Transverse colon (tissue), 4 donors: ENCODE measurements at regions not wholly inside any gene's neighbourhood (a gene's known extent, or its start where the extent isn't known, plus 50 kb on each side); places are given as distances from the start of the nearest gene placed in this dataset.

ENCODE experiments used
- DNase-seq: peaks from one replicate; pipeline ENCODE4 v3.0.0-alpha.2; 2019
- H3K27ac ChIP-seq, 4 donors: fragments of 200-600 bp; sonication (generic); 2 replicates each; pipeline ENCODE4 v1.5.1; 2016 to 2018; ENCODE audit warnings: inconsistent platforms in 4 of 4
- H3K27me3 ChIP-seq: fragments of 200-600 bp; sonication (generic); 2 replicates; pipeline ENCODE4 v1.5.1; 2017; ENCODE audit warnings: inconsistent platforms
- H3K36me3 ChIP-seq, 4 donors: fragments of 200-600 bp; sonication (generic); 2 replicates each; pipeline ENCODE4 v1.5.1; 2017 to 2019; ENCODE audit warnings: inconsistent platforms in 4 of 4
- H3K4me1 ChIP-seq, 4 donors: fragments of 200-600 bp; sonication (generic); 2 replicates each; pipeline ENCODE4 v1.5.1; 2017 to 2020; ENCODE audit warnings: inconsistent platforms in 4 of 4
- H3K4me3 ChIP-seq, 4 donors: fragments of 200-600 bp; sonication (generic); 1 replicate in 1 of 4; 2 replicates in 3 of 4; pipeline versions ENCODE4 v1.5.1 to v1.6.1; 2017 to 2019; ENCODE audit warnings: inconsistent platforms in 4 of 4
- H3K9me3 ChIP-seq, 2 donors: fragments of 200-600 bp; sonication (generic); 2 replicates each; pipeline ENCODE4 v1.5.1; 2017 to 2019; ENCODE audit warnings: inconsistent platforms in 2 of 2
- EP300 ChIP-seq: sonication (generic); formaldehyde crosslinking; IDR thresholded peaks from one replicate; pipeline ENCODE4 v1.6.1; 2017; ENCODE audit warnings: antibody characterized with exemption, low read depth
- POLR2A ChIP-seq: fragments of 450-650 bp; IDR thresholded peaks from one replicate; pipeline ENCODE4 v1.6.1; 2016; ENCODE audit warnings: antibody characterized with exemption, mild to moderate bottlenecking, moderate library complexity
- POLR2AphosphoS5 ChIP-seq, 3 donors: sonication (generic); formaldehyde crosslinking; IDR thresholded peaks; one replicate each; pipeline ENCODE4 v1.6.1; 2016; ENCODE audit warnings: antibody characterized with exemption in 3 of 3
- WGBS, 2 donors: methylation state at CpG; one replicate each; pipeline ENCODE4 v1.1.5; 2018; ENCODE audit warnings: low coverage in 1 of 2; 5-methylcytosine and 5-hydroxymethylcytosine counted together
- in situ Hi-C, 4 donors: fragments of 200-750 bp; cut with MboI; loops; one replicate each; pipeline versions ENCODE4 v1.15.0 to v1.15.1; 2017; ENCODE audit warnings: low sequenced_read_pairs in 3 of 4, low pct_ligation_motif_present in 1 of 4, low pct_unique_long_range_greater_than_20kb in 1 of 4
- intact Hi-C: fragments of 100-400 bp; cut with DNase I; formaldehyde crosslinking; loops from one replicate; pipeline ENCODE4 v1.15.1; 2023; ENCODE audit warnings: low total_unique reads
- TF ChIP-seq, protein P1 (sequence below), 5 experiments: fragments of 200-600 bp in 3 of 5; fragments of 450-650 bp in 2 of 5; sonication (generic) in 3 of 5; IDR thresholded peaks; 1 replicate in 2 of 5; 2 replicates in 3 of 5; pipeline ENCODE4 v1.5.1; 2016 to 2017; ENCODE audit warnings: antibody characterized with exemption in 5 of 5, inconsistent platforms in 3 of 5, mild to moderate bottlenecking in 2 of 5, moderate library complexity in 1 of 5

DNA sequence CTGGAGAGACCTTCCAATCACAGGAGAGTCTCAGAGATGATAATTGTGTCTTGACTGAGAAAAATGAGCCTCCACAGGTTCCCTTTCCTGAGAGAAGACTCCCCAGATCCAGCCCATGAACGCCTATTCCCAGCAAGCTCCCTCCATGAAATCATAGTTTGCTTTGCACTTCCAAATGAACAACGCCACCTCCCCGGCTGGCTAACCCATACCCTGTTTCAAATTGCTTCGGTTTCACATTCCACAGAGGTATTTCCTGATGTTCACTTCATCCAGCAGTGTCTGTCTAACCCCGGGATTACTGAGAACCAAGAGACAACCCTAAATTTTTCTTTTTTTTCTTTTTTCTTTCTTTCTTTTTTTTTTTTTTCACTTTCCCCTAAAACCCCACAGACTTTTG, 124.1 kb upstream of the RFLNA start:
- no peak overlapping the region for H3K27ac ChIP-seq
- no peaks in the 10 kb centered on the region for H3K36me3 ChIP-seq
- H3K9me3 ChIP-seq = no peaks in the 10 kb centered on the region
- H3K4me1 ChIP-seq = no peaks in the 10 kb centered on the region
- H3K4me3 ChIP-seq = no peak overlapping the region
- WGBS, 2 donors = 69 to 78% methylated on average over 2 to 5 of the region's 5 CpGs
- no peak for DNase-seq
- intact Hi-C loops (no loop called here), in situ Hi-C loops (no loop called here)
- H3K27me3 ChIP-seq = no peaks in the 10 kb centered on the region
- TF ChIP-seq, protein P1, sequence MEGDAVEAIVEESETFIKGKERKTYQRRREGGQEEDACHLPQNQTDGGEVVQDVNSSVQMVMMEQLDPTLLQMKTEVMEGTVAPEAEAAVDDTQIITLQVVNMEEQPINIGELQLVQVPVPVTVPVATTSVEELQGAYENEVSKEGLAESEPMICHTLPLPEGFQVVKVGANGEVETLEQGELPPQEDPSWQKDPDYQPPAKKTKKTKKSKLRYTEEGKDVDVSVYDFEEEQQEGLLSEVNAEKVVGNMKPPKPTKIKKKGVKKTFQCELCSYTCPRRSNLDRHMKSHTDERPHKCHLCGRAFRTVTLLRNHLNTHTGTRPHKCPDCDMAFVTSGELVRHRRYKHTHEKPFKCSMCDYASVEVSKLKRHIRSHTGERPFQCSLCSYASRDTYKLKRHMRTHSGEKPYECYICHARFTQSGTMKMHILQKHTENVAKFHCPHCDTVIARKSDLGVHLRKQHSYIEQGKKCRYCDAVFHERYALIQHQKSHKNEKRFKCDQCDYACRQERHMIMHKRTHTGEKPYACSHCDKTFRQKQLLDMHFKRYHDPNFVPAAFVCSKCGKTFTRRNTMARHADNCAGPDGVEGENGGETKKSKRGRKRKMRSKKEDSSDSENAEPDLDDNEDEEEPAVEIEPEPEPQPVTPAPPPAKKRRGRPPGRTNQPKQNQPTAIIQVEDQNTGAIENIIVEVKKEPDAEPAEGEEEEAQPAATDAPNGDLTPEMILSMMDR (IDR thresholded peaks at IDR 0.05) = no peak
- TF ChIP-seq POLR2AphosphoS5 (IDR thresholded peaks at IDR 0.05) = no peak
- no peak for TF ChIP-seq POLR2A
- no peak for TF ChIP-seq EP300

DNA sequence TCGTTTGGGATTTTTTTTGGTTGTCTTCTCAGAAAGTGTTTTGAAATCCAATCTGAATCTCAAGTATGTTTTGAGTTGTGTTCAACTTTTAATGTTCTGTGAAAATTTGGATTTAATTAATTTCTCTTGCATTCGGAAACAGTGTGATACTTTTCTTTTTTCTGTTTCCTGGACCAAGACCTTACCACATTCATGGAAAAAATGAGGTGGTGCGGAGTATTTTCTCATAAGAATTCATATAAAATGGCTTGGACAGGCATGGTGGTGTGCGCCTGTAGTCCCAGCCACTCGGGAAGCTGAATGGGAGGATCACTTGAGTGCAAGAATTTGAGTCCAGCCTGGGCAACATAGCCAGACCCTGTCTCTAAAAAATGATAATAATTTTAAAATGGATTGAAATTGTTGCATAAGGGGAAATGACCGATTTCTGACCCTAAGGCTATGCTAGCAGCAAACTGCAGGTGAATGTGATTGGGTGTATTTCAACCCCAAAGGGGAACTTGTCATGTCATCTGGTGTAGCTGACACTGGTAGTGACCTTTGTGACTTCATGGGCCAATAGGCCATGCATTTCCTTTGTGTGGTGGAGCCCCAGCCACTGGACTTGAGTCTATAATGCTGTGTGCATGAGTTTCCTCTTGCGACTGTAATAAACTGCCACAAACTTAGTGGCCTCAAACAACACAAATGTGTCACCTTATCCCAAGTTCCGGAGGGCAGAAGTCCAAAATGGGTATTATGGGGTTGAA, 123.5 kb upstream of the RFLNA start:
- 78 to 92% methylated on average over 6 to 8 of the region's 8 CpGs for WGBS, 2 donors
- Histone ChIP-seq H3K4me1 (no peaks in the 10 kb centered on the region), H3K4me3 (no peak overlapping the region), H3K9me3 (no peaks in the 10 kb centered on the region), H3K27ac (no peak overlapping the region), H3K36me3 (no peaks in the 10 kb centered on the region), H3K27me3 (no peaks in the 10 kb centered on the region)
- intact Hi-C loops = no loop called here
- DNase-seq = no peak
- TF ChIP-seq POLR2AphosphoS5 (IDR thresholded peaks at IDR 0.05) (no peak), POLR2A (no peak), EP300 (no peak)
- TF ChIP-seq, protein P1 (IDR thresholded peaks at IDR 0.05) = no peak
- in situ Hi-C loops = no loop called here

DNA sequence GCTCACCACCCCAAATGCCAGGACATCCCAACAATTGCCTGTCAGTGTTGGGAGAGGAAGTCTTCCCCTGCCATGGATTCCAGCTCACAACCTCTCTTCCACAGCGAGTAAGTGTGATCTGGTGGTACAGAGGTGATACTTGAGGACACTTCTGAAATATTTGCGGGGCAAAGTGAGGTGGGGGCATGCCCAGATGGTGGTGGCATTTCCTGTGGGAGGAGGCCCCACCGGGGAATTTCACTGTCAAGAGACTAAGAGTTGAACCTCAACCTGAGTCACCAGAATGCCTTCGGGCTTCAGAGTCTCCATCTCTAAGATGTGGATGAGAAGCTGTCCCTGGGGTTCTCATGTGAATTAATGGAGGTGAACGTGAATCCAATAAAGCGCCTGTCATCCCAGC, 122.3 kb upstream of the RFLNA start:
- 83 to 89% methylated on average over 1 to 6 of the region's 6 CpGs for WGBS, 2 donors
- no peaks in the 10 kb centered on the region for H3K4me1 ChIP-seq
- H3K27ac ChIP-seq = no peak overlapping the region
- in situ Hi-C loops = no loop called here
- no peak for DNase-seq
- no peaks in the 10 kb centered on the region for H3K36me3 ChIP-seq
- H3K27me3 ChIP-seq = no peaks in the 10 kb centered on the region
- intact Hi-C loops = no loop called here
- no peaks in the 10 kb centered on the region for H3K9me3 ChIP-seq
- H3K4me3 ChIP-seq = no peak overlapping the region
- TF ChIP-seq POLR2AphosphoS5 (IDR thresholded peaks at IDR 0.05) (no peak), POLR2A (no peak), EP300 (no peak)
- TF ChIP-seq, protein P1 (IDR thresholded peaks at IDR 0.05) = no peak

DNA sequence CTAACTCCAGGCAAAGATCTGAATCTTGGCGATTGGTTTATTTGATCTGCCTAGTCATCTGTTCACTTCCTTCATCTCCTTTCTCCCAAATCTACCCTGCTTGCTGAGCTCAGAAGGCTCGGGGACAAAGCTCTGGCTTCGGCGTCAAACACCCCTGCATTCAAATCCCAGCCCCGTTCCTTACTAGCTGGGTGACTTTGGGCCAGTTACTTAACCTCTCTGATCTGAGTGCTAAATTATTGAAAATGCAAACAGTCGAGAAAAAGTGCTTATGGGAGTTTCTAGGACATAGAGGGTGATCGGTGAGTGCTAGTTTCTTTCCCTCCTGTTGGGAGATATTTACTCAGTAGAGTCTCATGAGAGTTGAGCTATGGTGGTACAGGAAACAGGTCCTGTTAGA, 121.2 kb upstream of the RFLNA start:
- Histone ChIP-seq H3K4me1 (no peaks in the 10 kb centered on the region), H3K4me3 (no peak overlapping the region), H3K27me3 (no peaks in the 10 kb centered on the region), H3K9me3 (no peaks in the 10 kb centered on the region), H3K27ac (no peak overlapping the region), H3K36me3 (no peaks in the 10 kb centered on the region)
- intact Hi-C loops = no loop called here
- DNase-seq = no peak
- 72 to 95% methylated on average over 2 to 7 of the region's 7 CpGs for WGBS, 2 donors
- in situ Hi-C loops = no loop called here
- TF ChIP-seq EP300 = no peak
- no peak for TF ChIP-seq POLR2A
- TF ChIP-seq, protein P1 (IDR thresholded peaks at IDR 0.05) = no peak
- TF ChIP-seq POLR2AphosphoS5 (IDR thresholded peaks at IDR 0.05) = no peak
